ENCODE measurements at regions not wholly inside any gene's neighbourhood (a gene's known extent, or its start where the extent isn't known, plus 50 kb on each side); places are given as distances from the start of the nearest gene placed in this dataset.
A peak's percentile ranks its signal among the peaks of the same experiment; 100 is the strongest.

GRCh38 chr21:32216293-32216692, 62.6 kb downstream of the MIS18A start:
- Mint-ChIP-seq H3K27ac (no peak overlapping the region), H3K27me3 (peaks cover 23% of the 10 kb centered on the region), H3K4me1 (no peaks in the 10 kb centered on the region), H3K4me3 (no peak overlapping the region), H3K9me3 (peaks cover 10% of the 10 kb centered on the region), H3K36me3 (ENCODE audit: low read depth) (no peaks in the 10 kb centered on the region)
- no peak for ATAC-seq (replicated peaks)

- peaks cover 4% of the 10 kb centered on the region for H3K9me3 Mint-ChIP-seq
- H3K27me3 Mint-ChIP-seq, result peaks cover 18% of the 10 kb centered on the region
- no peak overlapping the region for H3K4me3 Mint-ChIP-seq
- ATAC-seq (replicated peaks), result no peak
- no peak overlapping the region for H3K27ac Mint-ChIP-seq
- no peaks in the 10 kb centered on the region for H3K4me1 Mint-ChIP-seq
- no peaks in the 10 kb centered on the region for H3K36me3 Mint-ChIP-seq (ENCODE audit: low read depth)
These were observed 63.6 kb downstream of the MIS18A start for GRCh38 chr21:32215306-32215685.

GRCh38 chr21:32214654-32215305, 64.1 kb downstream of the MIS18A start:
- Mint-ChIP-seq H3K9me3 (peaks cover 4% of the 10 kb centered on the region), H3K4me3 (no peak overlapping the region), H3K27me3 (peaks cover 18% of the 10 kb centered on the region), H3K4me1 (no peaks in the 10 kb centered on the region), H3K27ac (no peak overlapping the region), H3K36me3 (ENCODE audit: low read depth) (no peaks in the 10 kb centered on the region)
- ATAC-seq (replicated peaks), result no peak

GRCh38 chr21:32212116-32212515, 66.7 kb downstream of the MIS18A start:
- Mint-ChIP-seq H3K27ac (no peak overlapping the region), H3K9me3 (peaks cover under 1% of the 10 kb centered on the region), H3K4me3 (no peak overlapping the region), H3K36me3 (ENCODE audit: low read depth) (no peaks in the 10 kb centered on the region), H3K27me3 (peaks cover 12% of the 10 kb centered on the region), H3K4me1 (no peaks in the 10 kb centered on the region)
- ATAC-seq (replicated peaks), result no peak

GRCh38 chr21:32211306-32211705, 67.5 kb downstream of the MIS18A start:
- Mint-ChIP-seq H3K27ac (no peak overlapping the region), H3K4me3 (no peak overlapping the region), H3K27me3 (peaks cover 7% of the 10 kb centered on the region), H3K36me3 (ENCODE audit: low read depth) (no peaks in the 10 kb centered on the region), H3K4me1 (no peaks in the 10 kb centered on the region), H3K9me3 (no peaks in the 10 kb centered on the region)
- ATAC-seq (replicated peaks), result no peak

GRCh38 chr21:32209580-32209979, 69.3 kb downstream of the MIS18A start:
- no peaks in the 10 kb centered on the region for H3K36me3 Mint-ChIP-seq (ENCODE audit: low read depth)
- no peak overlapping the region for H3K4me3 Mint-ChIP-seq
- ATAC-seq (replicated peaks), result peak; percentile 93
- peaks cover 9% of the 10 kb centered on the region for H3K27me3 Mint-ChIP-seq
- no peaks in the 10 kb centered on the region for H3K4me1 Mint-ChIP-seq
- no peaks in the 10 kb centered on the region for H3K9me3 Mint-ChIP-seq
- no peak overlapping the region for H3K27ac Mint-ChIP-seq

GRCh38 chr21:32207406-32207716, 71.5 kb downstream of the MIS18A start:
- Mint-ChIP-seq H3K27me3 (peaks cover 5% of the 10 kb centered on the region), H3K4me3 (no peak overlapping the region), H3K9me3 (no peaks in the 10 kb centered on the region), H3K36me3 (ENCODE audit: low read depth) (no peaks in the 10 kb centered on the region), H3K27ac (no peak overlapping the region), H3K4me1 (no peaks in the 10 kb centered on the region)
- ATAC-seq (replicated peaks), result no peak

- Mint-ChIP-seq H3K4me1 (no peaks in the 10 kb centered on the region), H3K36me3 (ENCODE audit: low read depth) (no peaks in the 10 kb centered on the region), H3K27me3 (peaks cover 5% of the 10 kb centered on the region), H3K27ac (no peak overlapping the region), H3K9me3 (no peaks in the 10 kb centered on the region), H3K4me3 (no peak overlapping the region)
- no peak for ATAC-seq (replicated peaks)
These were observed 72.0 kb downstream of the MIS18A start for GRCh38 chr21:32206631-32207405.

- H3K27ac Mint-ChIP-seq, result no peak overlapping the region
- peaks cover 10% of the 10 kb centered on the region for H3K27me3 Mint-ChIP-seq
- no peaks in the 10 kb centered on the region for H3K4me1 Mint-ChIP-seq
- no peak for ATAC-seq (replicated peaks)
- no peaks in the 10 kb centered on the region for H3K36me3 Mint-ChIP-seq (ENCODE audit: low read depth)
- no peak overlapping the region for H3K4me3 Mint-ChIP-seq
- no peaks in the 10 kb centered on the region for H3K9me3 Mint-ChIP-seq
These were observed 74.9 kb downstream of the MIS18A start for GRCh38 chr21:32203877-32204480.

GRCh38 chr21:32200029-32200428, 78.8 kb downstream of the MIS18A start:
- Mint-ChIP-seq H3K9me3 (no peaks in the 10 kb centered on the region), H3K27me3 (peaks cover 5% of the 10 kb centered on the region), H3K4me1 (no peaks in the 10 kb centered on the region), H3K4me3 (no peak overlapping the region), H3K27ac (no peak overlapping the region), H3K36me3 (ENCODE audit: low read depth) (no peaks in the 10 kb centered on the region)
- no peak for ATAC-seq (replicated peaks)

GRCh38 chr21:32198384-32198783, 80.5 kb downstream of the MIS18A start:
- Mint-ChIP-seq H3K36me3 (ENCODE audit: low read depth) (no peaks in the 10 kb centered on the region), H3K27ac (no peak overlapping the region), H3K9me3 (no peaks in the 10 kb centered on the region), H3K27me3 (peaks cover 5% of the 10 kb centered on the region), H3K4me1 (no peaks in the 10 kb centered on the region), H3K4me3 (no peak overlapping the region)
- ATAC-seq (replicated peaks), result no peak

GRCh38 chr21:32197896-32198295, 81.0 kb downstream of the MIS18A start:
- no peaks in the 10 kb centered on the region for H3K36me3 Mint-ChIP-seq (ENCODE audit: low read depth)
- no peak for ATAC-seq (replicated peaks)
- no peaks in the 10 kb centered on the region for H3K9me3 Mint-ChIP-seq
- H3K4me3 Mint-ChIP-seq, result no peak overlapping the region
- no peak overlapping the region for H3K27ac Mint-ChIP-seq
- peaks cover 5% of the 10 kb centered on the region for H3K27me3 Mint-ChIP-seq
- no peaks in the 10 kb centered on the region for H3K4me1 Mint-ChIP-seq

GRCh38 chr21:32196001-32196400, 82.8 kb downstream of the MIS18A start:
- H3K36me3 Mint-ChIP-seq (ENCODE audit: low read depth), result no peaks in the 10 kb centered on the region
- no peak overlapping the region for H3K4me3 Mint-ChIP-seq
- no peak overlapping the region for H3K27ac Mint-ChIP-seq
- no peaks in the 10 kb centered on the region for H3K4me1 Mint-ChIP-seq
- H3K9me3 Mint-ChIP-seq, result no peaks in the 10 kb centered on the region
- H3K27me3 Mint-ChIP-seq, result peaks cover 6% of the 10 kb centered on the region
- ATAC-seq (replicated peaks), result no peak

GRCh38 chr21:32193098-32193465, 85.8 kb downstream of the MIS18A start:
- Mint-ChIP-seq H3K4me1 (no peaks in the 10 kb centered on the region), H3K4me3 (no peak overlapping the region)
- no peak for ATAC-seq (replicated peaks)

More at GRCh38 chr21:32193098-32193465, 85.8 kb downstream of the MIS18A start:
- Mint-ChIP-seq H3K36me3 (ENCODE audit: low read depth) (no peaks in the 10 kb centered on the region), H3K9me3 (no peaks in the 10 kb centered on the region), H3K27ac (no peak overlapping the region), H3K27me3 (peaks cover 16% of the 10 kb centered on the region)

Measured in activated T-helper 17 cell treated with anti-CD3 and anti-CD28 coated beads, Interleukin-2, amount 50 U/mL, for 72 hours (primary cell).